ENCODE measurements at regions not wholly inside any gene's neighbourhood (a gene's known extent, or its start where the extent isn't known, plus 50 kb on each side); places are given as distances from the start of the nearest gene placed in this dataset.

DNA sequence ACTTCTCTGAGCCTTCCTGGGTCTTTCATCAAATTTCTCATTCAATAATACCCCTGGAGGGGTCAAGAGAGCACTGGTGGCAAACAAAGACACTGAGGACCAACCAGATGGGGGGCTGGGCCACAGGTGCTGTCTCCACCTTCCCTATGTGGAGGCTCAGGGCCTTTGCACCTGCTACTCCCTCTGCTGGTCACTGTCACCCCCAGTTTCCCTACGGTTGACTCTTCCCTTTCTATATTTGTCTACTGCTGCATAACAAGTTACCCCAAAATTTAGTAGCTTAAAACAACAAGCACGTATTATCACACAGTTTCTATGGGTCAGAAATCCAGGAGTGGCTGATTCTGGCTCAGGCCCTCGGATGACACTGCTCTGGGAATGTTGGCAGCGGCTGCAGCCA lies 138.8 kb upstream of the RUNX3 start:
- TF ChIP-seq, protein P1, sequence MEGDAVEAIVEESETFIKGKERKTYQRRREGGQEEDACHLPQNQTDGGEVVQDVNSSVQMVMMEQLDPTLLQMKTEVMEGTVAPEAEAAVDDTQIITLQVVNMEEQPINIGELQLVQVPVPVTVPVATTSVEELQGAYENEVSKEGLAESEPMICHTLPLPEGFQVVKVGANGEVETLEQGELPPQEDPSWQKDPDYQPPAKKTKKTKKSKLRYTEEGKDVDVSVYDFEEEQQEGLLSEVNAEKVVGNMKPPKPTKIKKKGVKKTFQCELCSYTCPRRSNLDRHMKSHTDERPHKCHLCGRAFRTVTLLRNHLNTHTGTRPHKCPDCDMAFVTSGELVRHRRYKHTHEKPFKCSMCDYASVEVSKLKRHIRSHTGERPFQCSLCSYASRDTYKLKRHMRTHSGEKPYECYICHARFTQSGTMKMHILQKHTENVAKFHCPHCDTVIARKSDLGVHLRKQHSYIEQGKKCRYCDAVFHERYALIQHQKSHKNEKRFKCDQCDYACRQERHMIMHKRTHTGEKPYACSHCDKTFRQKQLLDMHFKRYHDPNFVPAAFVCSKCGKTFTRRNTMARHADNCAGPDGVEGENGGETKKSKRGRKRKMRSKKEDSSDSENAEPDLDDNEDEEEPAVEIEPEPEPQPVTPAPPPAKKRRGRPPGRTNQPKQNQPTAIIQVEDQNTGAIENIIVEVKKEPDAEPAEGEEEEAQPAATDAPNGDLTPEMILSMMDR (conservative IDR thresholded peaks at IDR 0.05) = no peak
- TF ChIP-seq EZH2 (IDR thresholded peaks at IDR 0.05; ENCODE audit: low read depth) = no peak
- BruUV-seq (replicated peaks) = no TSS peak
- Histone ChIP-seq H3K27ac (no peak overlapping the region), H2AFZ (no peak overlapping the region), H3K4me3 (no peak overlapping the region), H3K9me3 (ENCODE audit: insufficient read depth, low read depth) (no peaks in the 10 kb centered on the region), H3K4me2 (no peak overlapping the region), H3K36me3 (ENCODE audit: low read depth) (no peaks in the 10 kb centered on the region), H3K9me2 (ENCODE audit: insufficient read depth) (no peaks in the 10 kb centered on the region), H4K20me1 (ENCODE audit: insufficient read depth) (no peaks in the 10 kb centered on the region), H3F3A (ENCODE audit: insufficient read depth, low read depth) (no peaks in the 10 kb centered on the region), H3K4me1 (replicated peaks; ENCODE audit: insufficient read depth) (no peaks in the 10 kb centered on the region), H3K27me3 (ENCODE audit: insufficient read depth, low read depth) (no peaks in the 10 kb centered on the region), H3K79me2 (ENCODE audit: low read depth) (no peaks in the 10 kb centered on the region)
- CTCF ChIA-PET = no interaction called here
- DNase-seq = no peak
- intact Hi-C loops (cut with micrococcal nuclease; ENCODE audit: unreplicated experiment) = no loop called here
- POLR2A ChIA-PET (ENCODE audit: unreplicated experiment) = no interaction called here

GRCh38 chr1:25068316-25068715 lies 138.2 kb upstream of the RUNX3 start:
- Histone ChIP-seq H3F3A (ENCODE audit: insufficient read depth, low read depth) (no peaks in the 10 kb centered on the region), H3K4me3 (no peak overlapping the region), H3K36me3 (ENCODE audit: low read depth) (no peaks in the 10 kb centered on the region), H3K27ac (no peak overlapping the region), H3K9me3 (ENCODE audit: insufficient read depth, low read depth) (no peaks in the 10 kb centered on the region), H3K79me2 (ENCODE audit: low read depth) (no peaks in the 10 kb centered on the region), H2AFZ (no peak overlapping the region), H3K9me2 (ENCODE audit: insufficient read depth) (no peaks in the 10 kb centered on the region), H3K4me1 (replicated peaks; ENCODE audit: insufficient read depth) (no peaks in the 10 kb centered on the region), H4K20me1 (ENCODE audit: insufficient read depth) (no peaks in the 10 kb centered on the region), H3K4me2 (no peak overlapping the region), H3K27me3 (ENCODE audit: insufficient read depth, low read depth) (no peaks in the 10 kb centered on the region)
- TF ChIP-seq EZH2 (IDR thresholded peaks at IDR 0.05; ENCODE audit: low read depth) = no peak
- TF ChIP-seq, protein P1 (conservative IDR thresholded peaks at IDR 0.05) = no peak
- intact Hi-C loops (cut with micrococcal nuclease; ENCODE audit: unreplicated experiment) = no loop called here
- DNase-seq = no peak
- POLR2A ChIA-PET (ENCODE audit: unreplicated experiment) = no interaction called here
- no TSS peak for BruUV-seq (replicated peaks)
- CTCF ChIA-PET = no interaction called here

- Histone ChIP-seq H3K36me3 (ENCODE audit: low read depth) (no peaks in the 10 kb centered on the region), H3K27ac (no peak overlapping the region), H3K4me3 (no peak overlapping the region), H3K4me2 (no peak overlapping the region), H3K4me1 (replicated peaks; ENCODE audit: insufficient read depth) (no peaks in the 10 kb centered on the region), H3K9me2 (ENCODE audit: insufficient read depth) (no peaks in the 10 kb centered on the region), H3F3A (ENCODE audit: insufficient read depth, low read depth) (no peaks in the 10 kb centered on the region), H3K79me2 (ENCODE audit: low read depth) (no peaks in the 10 kb centered on the region), H2AFZ (no peak overlapping the region), H3K27me3 (ENCODE audit: insufficient read depth, low read depth) (no peaks in the 10 kb centered on the region), H4K20me1 (ENCODE audit: insufficient read depth) (no peaks in the 10 kb centered on the region), H3K9me3 (ENCODE audit: insufficient read depth, low read depth) (no peaks in the 10 kb centered on the region)
- no peak for DNase-seq
- ChIA-PET POLR2A (ENCODE audit: unreplicated experiment) (no interaction called here), CTCF (no interaction called here)
- intact Hi-C loops (cut with micrococcal nuclease; ENCODE audit: unreplicated experiment) = no loop called here
- TF ChIP-seq, protein P1 (conservative IDR thresholded peaks at IDR 0.05) = no peak
- no peak for TF ChIP-seq EZH2 (IDR thresholded peaks at IDR 0.05; ENCODE audit: low read depth)
- BruUV-seq (replicated peaks) = no TSS peak
Measured at GRCh38 chr1:25067518-25068251, 137.6 kb upstream of the RUNX3 start.

Data from PC-9 (cell line).